B cell (primary cell): ENCODE measurements at regions not wholly inside any gene's neighbourhood (a gene's known extent, or its start where the extent isn't known, plus 50 kb on each side); places are given as distances from the start of the nearest gene placed in this dataset.
"Not testable (repeated sequence)": the region's sequence is repeated elsewhere in the genome, so short reads cannot be mapped to it uniquely, and the experiment has no call there.

Source experiments
- ATAC-seq: fragments of 200-7000 bp; cut with Tn5 transposase; one replicate; pipeline ENCODE4 v1.10.0; 2021; ENCODE audit warnings: low read depth, mild to moderate bottlenecking, moderate number of reproducible peaks, moderate library complexity
- CTCF ChIA-PET: fragments of 350-600 bp; sonication (Branson Sonifier 250); formaldehyde crosslinking; loops from one replicate; lab custom pipeline; 2021; ENCODE audit warnings: antibody characterized with exemption, inconsistent platforms; lab: Charles Lee
- POLR2A ChIA-PET: fragments of 350-600 bp; sonication (Branson Sonifier 250); formaldehyde crosslinking; loops from one replicate; lab custom pipeline; 2021; ENCODE audit warnings: antibody characterized with exemption; lab: Charles Lee
- DNase-seq: peaks from one replicate; pipeline ENCODE4 v3.0.0; 2013
- H2AFZ ChIP-seq: 2 replicates; pipeline ENCODE4 v1.6.1; 2012; ENCODE audit warnings: mild to moderate bottlenecking, low read depth, low read length; ENCODE audit not compliant: insufficient read depth, poor library complexity, severe bottlenecking
- H3K27ac ChIP-seq, 2 donors: 1 replicate in 1 of 2; 2 replicates in 1 of 2; pipeline ENCODE4 v1.5.1; 2012 to 2013; ENCODE audit warnings: low read length in 2 of 2, mild to moderate bottlenecking in 2 of 2, moderate library complexity in 1 of 2
- H3K27me3 ChIP-seq, 4 experiments: fragments of 200-600 bp in 1 of 4; sonication (generic) in 1 of 4; replicated peaks in 1 of 4; 1 replicate in 2 of 4; 2 replicates in 2 of 4; pipeline versions ENCODE4 v1.6.1 to v1.7.0; 2013 to 2016; ENCODE audit warnings: low read length in 3 of 4, mild to moderate bottlenecking in 2 of 4, mixed read lengths in 1 of 4, moderate library complexity in 1 of 4; ENCODE audit not compliant: insufficient read depth in 4 of 4, control insufficient read depth in 3 of 4; ENCODE audit errors: control extremely low read depth in 1 of 4
- H3K36me3 ChIP-seq, 2 experiments: replicated peaks in 1 of 2; 1 replicate in 1 of 2; 2 replicates in 1 of 2; pipeline versions ENCODE4 v1.6.1 to v1.7.1; 2013; ENCODE audit warnings: low read length in 1 of 2; ENCODE audit not compliant: insufficient read depth in 2 of 2, control insufficient read depth in 1 of 2; ENCODE audit errors: control extremely low read depth in 1 of 2, extremely low read depth in 1 of 2
- H3K4me1 ChIP-seq, 2 donors: fragments of 200-600 bp in 1 of 2; sonication (generic) in 1 of 2; 1 replicate in 1 of 2; 2 replicates in 1 of 2; pipeline versions ENCODE4 v1.5.1 to v1.6.1; 2013 to 2017; ENCODE audit warnings: low read length in 2 of 2; ENCODE audit not compliant: control insufficient read depth in 2 of 2, insufficient read depth in 2 of 2
- H3K4me2 ChIP-seq: replicated peaks from 2 replicates; pipeline ENCODE3; 2012; ENCODE audit warnings: mild to moderate bottlenecking, low read depth, low read length; ENCODE audit not compliant: poor library complexity, severe bottlenecking
- H3K4me3 ChIP-seq, 5 experiments: fragments of 200-600 bp in 1 of 5; sonication (generic) in 1 of 5; 1 replicate in 3 of 5; 2 replicates in 2 of 5; pipeline versions ENCODE4 v1.5.1 to v1.7.0; 2011 to 2016; ENCODE audit warnings: low read length in 4 of 5, mild to moderate bottlenecking in 4 of 5, low read depth in 2 of 5, control low read depth in 1 of 5, moderate library complexity in 1 of 5; ENCODE audit not compliant: insufficient read depth in 1 of 5; ENCODE audit errors: control extremely low read depth in 1 of 5, extremely low read depth in 1 of 5
- H3K79me2 ChIP-seq: fragments of 200-600 bp; sonication (generic); one replicate; pipeline ENCODE4 v1.6.0; 2016; ENCODE audit warnings: low read length; ENCODE audit not compliant: control insufficient read depth, insufficient read depth
- H3K9ac ChIP-seq: fragments of 200-600 bp; sonication (generic); 2 replicates; pipeline ENCODE4 v1.6.1; 2017; ENCODE audit warnings: mild to moderate bottlenecking, low read length, moderate library complexity
- H3K9me3 ChIP-seq, 3 donors: one replicate each; pipeline versions ENCODE4 v1.6.1 to v1.7.1; 2013; ENCODE audit warnings: low read length in 2 of 3; ENCODE audit not compliant: control insufficient read depth in 2 of 3, insufficient read depth in 1 of 3; ENCODE audit errors: control extremely low read depth in 1 of 3
- H4K20me1 ChIP-seq: 2 replicates; pipeline ENCODE4 v1.6.0; 2012; ENCODE audit warnings: mild to moderate bottlenecking, low read length; ENCODE audit not compliant: insufficient read depth, control insufficient read depth, poor library complexity, severe bottlenecking
- H3K27ac Mint-ChIP-seq: one replicate; pipeline ENCODE4 v1.8.0; 2021; ENCODE audit warnings: mixed read lengths
- H3K27me3 Mint-ChIP-seq: one replicate; pipeline ENCODE4 v1.8.0; 2021; ENCODE audit warnings: mixed read lengths
- H3K4me1 Mint-ChIP-seq: one replicate; pipeline ENCODE4 v1.8.0; 2021; ENCODE audit warnings: mixed read lengths
- H3K4me3 Mint-ChIP-seq: one replicate; pipeline ENCODE4 v1.8.0; 2021; ENCODE audit warnings: mixed read lengths
- H3K9me3 Mint-ChIP-seq: one replicate; pipeline ENCODE4 v1.8.0; 2022; ENCODE audit warnings: mixed read lengths; ENCODE audit not compliant: insufficient read depth
- EZH2 ChIP-seq: IDR thresholded peaks from 2 replicates; pipeline ENCODE4 v1.6.1; 2012; ENCODE audit warnings: borderline replicate concordance, low read depth, mild to moderate bottlenecking, moderate library complexity, low read length; ENCODE audit not compliant: insufficient read depth, poor library complexity, severe bottlenecking
- WGBS: methylation state at CpG from one replicate; pipeline ENCODE4 v1.1.5; 2013; ENCODE audit warnings: missing lambda C conversion rate; ENCODE audit not compliant: insufficient coverage; 5-methylcytosine and 5-hydroxymethylcytosine counted together
- intact Hi-C: fragments of 100-400 bp; cut with micrococcal nuclease; formaldehyde crosslinking; loops from one replicate; pipeline ENCODE4 v1.10.0; 2022
- TF ChIP-seq, protein P1 (sequence below): fragments of 200-600 bp; IDR thresholded peaks from one replicate; pipeline ENCODE4 v1.8.0; 2022; ENCODE audit warnings: antibody characterized with exemption, mild to moderate bottlenecking

DNA sequence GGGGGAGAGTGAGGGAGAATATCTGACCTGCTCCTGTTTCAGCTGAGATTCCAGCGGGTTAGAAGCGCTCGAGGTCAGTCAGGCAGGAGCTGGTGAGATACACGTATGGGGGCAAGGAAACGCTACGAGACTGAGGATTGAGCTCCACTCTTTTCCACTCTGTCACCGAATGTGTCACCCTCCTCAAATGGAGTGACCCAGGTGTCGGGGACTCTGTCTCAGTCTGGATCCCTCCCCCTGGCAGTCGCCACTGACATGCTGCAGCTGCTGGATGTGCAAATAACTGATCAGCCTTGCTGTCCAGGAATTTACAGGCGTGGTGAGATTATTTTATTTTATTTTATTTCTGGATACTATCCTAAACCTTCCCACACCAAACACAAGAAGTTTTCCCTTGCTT, 100.9 kb upstream of the DPP6 start:
- CTCF ChIA-PET, result no interaction called here
- no peak overlapping the region for H3K4me3 ChIP-seq

DNA sequence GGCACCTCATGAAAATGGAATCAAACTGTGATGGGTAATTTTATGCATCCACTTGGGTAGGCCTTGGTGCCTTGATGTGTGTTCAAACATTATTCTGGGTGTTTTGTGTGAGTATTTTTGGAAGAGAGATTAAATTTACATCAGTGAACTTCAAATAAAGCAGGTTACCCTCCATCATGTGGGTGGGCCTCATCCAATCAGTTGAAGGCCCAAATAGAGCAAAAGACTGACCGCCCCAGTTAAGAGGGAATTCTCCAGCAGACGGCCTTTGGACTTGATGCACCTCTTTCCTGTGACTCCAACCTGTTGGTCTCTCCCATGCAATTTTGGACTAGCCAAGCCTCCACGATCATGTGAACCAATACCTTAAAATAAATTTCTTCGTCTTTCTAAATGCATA, 97.7 kb upstream of the DPP6 start:
- Histone ChIP-seq H3K27me3 (no peaks in the 10 kb centered on the region), H3K79me2 (no peaks in the 10 kb centered on the region), H2AFZ (no peak overlapping the region), H3K27ac (no peak overlapping the region), H3K9ac (no peak overlapping the region), H3K36me3 (no peaks in the 10 kb centered on the region), H3K4me1 (no peaks in the 10 kb centered on the region), H4K20me1 (no peaks in the 10 kb centered on the region), H3K9me3 (peaks cover 0 to 17% (median 0%) of the 10 kb centered on the region in 3 donors), H3K4me3 (no peak overlapping the region), H3K4me2 (no peak overlapping the region)
- no peak for ATAC-seq
- ChIA-PET CTCF (no interaction called here), POLR2A (no interaction called here)
- H3K27ac Mint-ChIP-seq, result no peak overlapping the region
- 88% methylated on average over 2 of the region's 4 CpGs for WGBS
- no peak for DNase-seq
- no peak overlapping the region for H3K4me3 Mint-ChIP-seq
- intact Hi-C loops, result no loop called here
- no peaks in the 10 kb centered on the region for H3K4me1 Mint-ChIP-seq
- no peaks in the 10 kb centered on the region for H3K27me3 Mint-ChIP-seq
- no peak for TF ChIP-seq EZH2
- TF ChIP-seq, protein P1, sequence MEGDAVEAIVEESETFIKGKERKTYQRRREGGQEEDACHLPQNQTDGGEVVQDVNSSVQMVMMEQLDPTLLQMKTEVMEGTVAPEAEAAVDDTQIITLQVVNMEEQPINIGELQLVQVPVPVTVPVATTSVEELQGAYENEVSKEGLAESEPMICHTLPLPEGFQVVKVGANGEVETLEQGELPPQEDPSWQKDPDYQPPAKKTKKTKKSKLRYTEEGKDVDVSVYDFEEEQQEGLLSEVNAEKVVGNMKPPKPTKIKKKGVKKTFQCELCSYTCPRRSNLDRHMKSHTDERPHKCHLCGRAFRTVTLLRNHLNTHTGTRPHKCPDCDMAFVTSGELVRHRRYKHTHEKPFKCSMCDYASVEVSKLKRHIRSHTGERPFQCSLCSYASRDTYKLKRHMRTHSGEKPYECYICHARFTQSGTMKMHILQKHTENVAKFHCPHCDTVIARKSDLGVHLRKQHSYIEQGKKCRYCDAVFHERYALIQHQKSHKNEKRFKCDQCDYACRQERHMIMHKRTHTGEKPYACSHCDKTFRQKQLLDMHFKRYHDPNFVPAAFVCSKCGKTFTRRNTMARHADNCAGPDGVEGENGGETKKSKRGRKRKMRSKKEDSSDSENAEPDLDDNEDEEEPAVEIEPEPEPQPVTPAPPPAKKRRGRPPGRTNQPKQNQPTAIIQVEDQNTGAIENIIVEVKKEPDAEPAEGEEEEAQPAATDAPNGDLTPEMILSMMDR, result no peak
- peaks cover 7% of the 10 kb centered on the region for H3K9me3 Mint-ChIP-seq

More for the DNA sequence above, 100.9 kb upstream of the DPP6 start:
- no peak overlapping the region for H3K27ac Mint-ChIP-seq
- H3K9me3 Mint-ChIP-seq, result peaks cover 7% of the 10 kb centered on the region
- no peaks in the 10 kb centered on the region for H4K20me1 ChIP-seq
- WGBS, result 96% methylated on average over 7 of the region's 10 CpGs
- ATAC-seq, result no peak
- no peaks in the 10 kb centered on the region for H3K27me3 Mint-ChIP-seq
- intact Hi-C loops, result no loop called here
- no peaks in the 10 kb centered on the region for H3K4me1 ChIP-seq
- H3K4me2 ChIP-seq, result no peak overlapping the region
- no peak overlapping the region for H2AFZ ChIP-seq
- H3K4me3 Mint-ChIP-seq, result no peak overlapping the region
- no peaks in the 10 kb centered on the region for H3K36me3 ChIP-seq
- no peak overlapping the region for H3K9ac ChIP-seq
- TF ChIP-seq, protein P1, result no peak
- no peak for TF ChIP-seq EZH2
- DNase-seq, result no peak
- H3K27me3 ChIP-seq, result no peaks in the 10 kb centered on the region
- H3K27ac ChIP-seq, result no peak overlapping the region
- peaks cover 0 to 24% (median 0%) of the 10 kb centered on the region in 3 donors for H3K9me3 ChIP-seq
- POLR2A ChIA-PET, result no interaction called here
- H3K4me1 Mint-ChIP-seq, result no peaks in the 10 kb centered on the region
- no peaks in the 10 kb centered on the region for H3K79me2 ChIP-seq

DNA sequence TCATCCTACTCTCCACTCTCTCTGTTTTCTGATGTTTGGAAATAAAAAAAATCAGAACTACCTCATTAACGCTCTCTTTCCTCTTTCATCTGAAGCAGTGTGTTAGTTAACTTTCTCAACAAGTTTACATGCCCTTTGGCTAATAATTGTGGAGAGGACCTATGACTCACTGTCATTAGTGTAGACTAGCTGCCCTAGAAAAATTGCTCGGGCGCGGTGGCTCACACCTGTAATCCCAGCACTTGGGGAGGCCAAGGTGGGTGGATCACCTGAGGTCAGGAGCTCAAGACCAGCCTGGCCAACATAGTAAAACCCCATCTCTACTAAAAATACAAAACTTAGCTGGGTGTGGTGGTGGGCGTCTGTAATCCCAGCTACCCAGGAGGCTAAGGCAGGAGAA, 94.5 kb upstream of the DPP6 start:
- CTCF ChIA-PET, result not testable (repeated sequence)
- no CpG with 5 or more reads among the region's 5 CpGs for WGBS

More for the DNA sequence above, 94.5 kb upstream of the DPP6 start:
- H4K20me1 ChIP-seq, H3K4me3 ChIP-seq, H3K27ac ChIP-seq, H3K4me1 Mint-ChIP-seq, H3K4me3 Mint-ChIP-seq, H3K79me2 ChIP-seq, H3K27me3 ChIP-seq, H3K9me3 ChIP-seq, H3K27ac Mint-ChIP-seq, ATAC-seq, H3K4me1 ChIP-seq, H3K9ac ChIP-seq, H3K9me3 Mint-ChIP-seq, POLR2A ChIA-PET, DNase-seq, intact Hi-C loops, H2AFZ ChIP-seq, H3K36me3 ChIP-seq, H3K27me3 Mint-ChIP-seq, H3K4me2 ChIP-seq: not testable (repeated sequence)
